ENCODE measurements at regions not wholly inside any gene's neighbourhood (a gene's known extent, or its start where the extent isn't known, plus 50 kb on each side); places are given as distances from the start of the nearest gene placed in this dataset.

DNA sequence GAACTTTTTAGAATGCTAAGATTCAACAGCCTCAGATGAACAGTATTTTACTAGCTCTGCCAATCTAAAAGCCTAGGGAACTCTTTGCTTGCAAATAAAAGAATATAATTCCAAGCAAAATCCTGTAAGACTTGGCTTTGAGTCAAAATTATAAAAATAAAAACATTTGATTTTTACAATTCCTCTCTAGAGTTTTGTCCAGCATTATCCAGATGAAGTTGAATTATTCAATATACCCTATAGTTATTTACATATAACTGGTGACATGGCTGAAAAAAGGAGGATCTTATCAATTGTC, 378.3 kb downstream of the ETS1 start:
- no peak overlapping the region for H3K4me3 ChIP-seq (ENCODE audit: low read depth, low read length)
- TF ChIP-seq, protein P1, sequence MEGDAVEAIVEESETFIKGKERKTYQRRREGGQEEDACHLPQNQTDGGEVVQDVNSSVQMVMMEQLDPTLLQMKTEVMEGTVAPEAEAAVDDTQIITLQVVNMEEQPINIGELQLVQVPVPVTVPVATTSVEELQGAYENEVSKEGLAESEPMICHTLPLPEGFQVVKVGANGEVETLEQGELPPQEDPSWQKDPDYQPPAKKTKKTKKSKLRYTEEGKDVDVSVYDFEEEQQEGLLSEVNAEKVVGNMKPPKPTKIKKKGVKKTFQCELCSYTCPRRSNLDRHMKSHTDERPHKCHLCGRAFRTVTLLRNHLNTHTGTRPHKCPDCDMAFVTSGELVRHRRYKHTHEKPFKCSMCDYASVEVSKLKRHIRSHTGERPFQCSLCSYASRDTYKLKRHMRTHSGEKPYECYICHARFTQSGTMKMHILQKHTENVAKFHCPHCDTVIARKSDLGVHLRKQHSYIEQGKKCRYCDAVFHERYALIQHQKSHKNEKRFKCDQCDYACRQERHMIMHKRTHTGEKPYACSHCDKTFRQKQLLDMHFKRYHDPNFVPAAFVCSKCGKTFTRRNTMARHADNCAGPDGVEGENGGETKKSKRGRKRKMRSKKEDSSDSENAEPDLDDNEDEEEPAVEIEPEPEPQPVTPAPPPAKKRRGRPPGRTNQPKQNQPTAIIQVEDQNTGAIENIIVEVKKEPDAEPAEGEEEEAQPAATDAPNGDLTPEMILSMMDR (IDR thresholded peaks at IDR 0.05; ENCODE audit: low read depth, low read length), result no peak

DNA sequence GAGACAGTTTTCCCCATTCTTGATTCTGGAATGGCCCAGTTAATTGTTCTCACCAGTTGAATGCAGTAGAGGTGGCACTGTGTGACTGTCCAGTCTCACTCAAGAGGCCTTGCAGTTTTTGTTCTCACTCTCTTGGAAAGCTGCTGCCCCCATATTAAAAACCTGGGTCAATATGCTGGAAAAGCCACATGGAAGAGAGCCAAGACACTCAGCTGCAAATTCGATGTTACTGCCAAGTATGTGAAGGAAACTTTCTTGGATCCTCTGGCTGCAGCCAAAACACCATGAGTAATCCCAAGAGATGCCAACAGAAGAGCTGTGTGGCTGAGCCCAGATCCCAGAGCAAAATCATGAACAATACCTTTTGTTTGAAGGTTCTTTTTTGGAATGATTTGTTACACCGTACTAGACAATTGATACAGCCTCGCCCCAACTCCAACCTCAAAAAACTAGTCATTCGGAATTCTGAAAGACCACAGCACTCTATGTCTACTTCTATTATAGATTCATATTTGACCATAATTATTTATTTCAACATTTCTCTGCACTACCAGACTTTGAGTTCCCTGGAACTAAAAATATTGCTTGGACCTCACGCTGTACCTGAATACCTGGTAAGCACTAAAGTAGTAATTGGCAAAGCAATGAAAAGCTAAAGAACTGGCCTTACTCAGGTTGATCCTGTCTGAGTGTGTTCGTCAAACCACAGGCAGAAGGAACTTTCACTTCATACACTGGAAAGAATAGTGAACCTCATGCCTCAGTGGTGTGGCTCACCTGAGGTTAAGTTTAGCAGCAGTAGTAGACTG, 378.8 kb downstream of the ETS1 start:
- no peak overlapping the region for H3K4me3 ChIP-seq (ENCODE audit: low read depth, low read length)
- TF ChIP-seq, protein P1 (IDR thresholded peaks at IDR 0.05; ENCODE audit: low read depth, low read length), result no peak

DNA sequence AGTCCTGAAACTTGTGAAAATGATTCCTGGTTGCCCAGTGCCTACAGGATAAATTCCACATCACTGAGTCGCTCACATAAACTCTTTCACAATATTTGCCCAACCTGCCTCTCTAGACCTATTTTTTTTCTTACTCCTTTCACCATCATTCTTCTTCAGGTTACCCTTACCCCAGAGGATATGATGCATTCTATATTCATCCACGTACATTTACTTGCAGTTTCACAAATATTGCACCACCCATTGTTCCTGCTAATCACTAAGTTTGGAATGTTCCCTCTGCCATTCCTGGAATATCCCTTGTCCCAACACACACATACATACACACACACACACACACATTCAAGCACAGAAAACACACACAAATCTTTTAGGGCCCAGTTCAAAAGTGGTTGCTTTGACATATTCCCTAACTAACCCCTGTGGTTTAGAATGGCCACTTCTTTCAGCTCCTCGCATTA, 379.5 kb downstream of the ETS1 start:
- no peak overlapping the region for H3K4me3 ChIP-seq (ENCODE audit: low read depth, low read length)
- TF ChIP-seq, protein P1 (IDR thresholded peaks at IDR 0.05; ENCODE audit: low read depth, low read length), result no peak

DNA sequence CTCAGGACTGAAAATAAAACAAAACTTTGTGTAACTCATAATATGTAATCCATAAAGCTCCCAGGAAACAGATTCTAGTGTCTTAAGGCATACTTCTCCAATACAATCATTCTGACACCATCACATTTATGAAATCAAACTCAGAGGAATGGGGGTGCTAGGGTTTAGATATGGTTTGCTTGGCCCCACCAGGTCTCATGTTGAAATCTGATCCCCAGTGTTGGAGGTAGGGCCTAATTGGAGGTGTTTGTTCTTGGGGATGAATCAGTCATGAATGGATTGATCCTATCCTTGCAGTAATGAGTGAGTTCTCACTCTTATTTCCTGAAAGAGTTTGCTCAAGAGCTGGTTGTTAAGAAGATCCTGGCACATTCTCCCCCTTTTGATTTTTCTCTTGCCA, 380.9 kb downstream of the ETS1 start:
- TF ChIP-seq, protein P1 (IDR thresholded peaks at IDR 0.05; ENCODE audit: low read depth, low read length), result no peak
- H3K4me3 ChIP-seq (ENCODE audit: low read depth, low read length), result no peak overlapping the region

DNA sequence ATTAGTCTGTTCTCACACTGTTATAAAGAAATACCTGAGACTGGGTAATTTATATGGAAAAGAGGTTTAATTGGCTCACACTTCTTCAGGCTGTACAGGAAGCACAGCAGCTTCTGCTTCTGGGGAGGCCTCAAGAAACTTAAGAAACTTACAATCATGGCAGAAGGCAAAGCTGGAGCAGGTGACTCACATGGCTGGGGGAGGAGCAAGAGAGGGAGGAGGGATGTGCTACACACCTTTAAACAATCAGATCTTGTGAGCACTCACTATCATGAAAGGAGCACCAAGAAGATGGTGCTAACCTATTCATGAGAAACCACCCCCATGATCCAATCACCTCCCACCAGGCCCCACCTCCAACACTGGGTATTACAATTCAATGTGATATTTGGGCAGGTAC, 381.6 kb downstream of the ETS1 start:
- no peak overlapping the region for H3K4me3 ChIP-seq (ENCODE audit: low read depth, low read length)
- TF ChIP-seq, protein P1 (IDR thresholded peaks at IDR 0.05; ENCODE audit: low read depth, low read length), result no peak

DNA sequence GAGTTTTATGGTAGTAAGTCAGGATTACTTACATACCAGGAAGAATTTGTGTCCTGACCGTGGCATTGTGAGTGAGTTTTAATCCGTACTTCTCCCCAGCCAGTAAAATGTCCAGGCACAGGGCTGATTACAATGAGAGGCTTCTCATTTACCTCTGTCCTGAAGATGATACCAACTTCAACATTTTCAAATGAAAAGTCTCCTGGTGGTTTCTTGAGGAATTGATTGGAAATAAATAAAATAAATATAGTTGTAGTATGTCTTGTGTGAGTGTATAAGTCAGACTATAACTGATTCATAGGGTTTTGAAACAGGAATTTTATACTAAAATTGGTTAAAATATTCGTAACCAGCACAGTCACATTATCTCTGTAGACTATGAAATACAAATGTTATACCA, 382.5 kb downstream of the ETS1 start:
- H3K4me3 ChIP-seq (ENCODE audit: low read depth, low read length), result no peak overlapping the region
- TF ChIP-seq, protein P1 (IDR thresholded peaks at IDR 0.05; ENCODE audit: low read depth, low read length), result no peak

DNA sequence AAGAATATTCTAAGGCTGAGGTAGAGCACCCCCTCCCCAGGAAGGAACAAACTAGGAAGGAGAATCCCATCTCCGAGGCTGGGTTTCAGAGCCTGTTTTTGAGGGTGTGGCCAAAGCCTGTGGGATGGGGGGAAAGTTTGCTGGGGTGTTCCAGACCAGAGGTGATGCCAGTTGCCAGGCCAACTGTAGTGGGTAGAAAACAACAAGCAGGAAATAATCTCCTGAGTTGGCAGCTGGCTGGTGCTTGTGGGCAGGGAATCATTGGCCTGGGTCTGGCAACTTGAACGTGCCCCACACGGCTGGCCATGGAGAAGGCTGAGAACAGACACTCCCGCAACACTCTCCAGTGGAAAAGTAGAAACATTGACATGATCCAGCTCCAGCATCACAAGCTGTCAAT, 385.6 kb downstream of the ETS1 start:
- H3K4me3 ChIP-seq (ENCODE audit: low read depth, low read length), result no peak overlapping the region
- TF ChIP-seq, protein P1 (IDR thresholded peaks at IDR 0.05; ENCODE audit: low read depth, low read length), result no peak

All from WI38 (cell line).